Hepatocyte (in vitro differentiated cells): ENCODE measurements at regions not wholly inside any gene's neighbourhood (a gene's known extent, or its start where the extent isn't known, plus 50 kb on each side); places are given as distances from the start of the nearest gene placed in this dataset.

Experiments
- CTCF ChIP-seq: fragments of 200-600 bp; sonication (generic); IDR thresholded peaks from 2 replicates; pipeline ENCODE4 v1.5.1; 2016; ENCODE audit warnings: antibody characterized with exemption, mild to moderate bottlenecking; ENCODE audit not compliant: poor library complexity
- EZH2 ChIP-seq: fragments of 200-600 bp; sonication (generic); IDR thresholded peaks from 2 replicates; pipeline ENCODE4 v1.6.1; 2016; ENCODE audit warnings: antibody characterized with exemption, mild to moderate bottlenecking, borderline replicate concordance

DNA sequence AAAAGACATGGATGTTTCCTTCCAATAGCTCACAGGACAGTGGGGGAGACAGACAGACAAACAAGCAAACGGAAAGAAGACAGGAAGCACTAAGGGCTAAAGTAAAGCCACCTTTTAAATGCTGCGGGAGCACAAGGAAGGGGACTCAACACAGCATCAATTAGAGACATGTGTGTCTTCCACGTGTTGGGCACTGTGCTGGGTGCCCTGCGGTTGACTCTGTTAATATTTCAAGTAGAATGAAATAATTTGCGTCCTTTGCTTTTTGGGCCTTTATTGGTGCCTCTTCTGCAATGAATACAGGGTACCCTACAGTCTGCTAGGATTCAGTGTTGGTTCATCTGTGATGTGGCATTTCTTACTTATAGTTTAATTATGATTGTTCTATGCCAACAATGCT is 90.9 kb upstream of the CPM start:
- TF ChIP-seq CTCF (no peak), EZH2 (no peak)
